OCI-LY1 (cell line): ENCODE measurements at regions not wholly inside any gene's neighbourhood (a gene's known extent, or its start where the extent isn't known, plus 50 kb on each side); places are given as distances from the start of the nearest gene placed in this dataset.

ENCODE experiments used
- CTCF ChIP-seq: fragments of 200-600 bp; sonication (generic), shearing (Covaris generic); IDR thresholded peaks from 2 replicates; pipeline ENCODE4 v1.5.1; 2017; ENCODE audit warnings: mild to moderate bottlenecking, antibody characterized with exemption, low read length, moderate library complexity, mixed read lengths
- EZH2 ChIP-seq: fragments of 200-600 bp; sonication (generic), shearing (Covaris generic); IDR thresholded peaks from 2 replicates; pipeline ENCODE4 v1.8.0; 2017; ENCODE audit warnings: borderline replicate concordance, mixed run types, mild to moderate bottlenecking, antibody characterized with exemption, low read length, moderate library complexity, mixed read lengths

GRCh38 chr16:86048221-86048620 is 149.3 kb downstream of the IRF8 start:
- TF ChIP-seq EZH2, result no peak
- TF ChIP-seq CTCF, result no peak
